ENCODE measurements at regions not wholly inside any gene's neighbourhood (a gene's known extent, or its start where the extent isn't known, plus 50 kb on each side); places are given as distances from the start of the nearest gene placed in this dataset.

DNA sequence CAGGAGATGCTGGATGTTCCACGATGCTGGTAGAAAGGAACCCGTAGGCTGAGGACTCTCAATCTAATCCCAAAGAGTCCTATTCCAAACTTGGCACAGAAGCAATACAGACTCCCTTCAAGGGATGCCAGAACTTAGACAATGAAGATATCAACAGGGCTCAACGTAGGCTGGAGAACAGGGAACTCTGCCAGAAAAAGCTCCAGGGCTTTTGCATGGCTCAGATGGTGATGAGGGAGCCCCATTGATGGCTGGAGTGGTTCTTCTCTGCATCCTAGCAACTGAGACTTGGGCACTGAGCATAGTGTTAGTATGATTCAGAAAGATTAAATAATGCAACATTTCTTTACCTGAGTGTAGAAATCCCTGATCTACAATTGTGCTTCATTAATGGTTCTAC, 117.2 kb upstream of the NCK2 start:
- intact Hi-C loops (cut with micrococcal nuclease): loop anchor here (5.0 kb wide), 1 partner anchor 115 kb away; the partner anchor contains the start of gene NCK2
- TF ChIP-seq CTCF (conservative IDR thresholded peaks at IDR 0.05; ENCODE audit: low read depth, low read length) (no peak), EZH2phosphoT487 (IDR thresholded peaks at IDR 0.05; ENCODE audit: borderline replicate concordance, low read length) (no peak), EZH2 (IDR thresholded peaks at IDR 0.05; ENCODE audit: low read length, unreplicated experiment) (no peak)
- Histone ChIP-seq H3K27ac (ENCODE audit: low read length) (no peak overlapping the region), H3K27me3 (ENCODE audit: low read length) (peaks cover 14% of the 10 kb centered on the region; the same call in 1 of the 2 replicates), H3K4me3 (ENCODE audit: low read length) (no peak overlapping the region), H2AFZ (ENCODE audit: low read length) (no peak overlapping the region), H3K36me3 (ENCODE audit: low read depth, low read length) (no peaks in the 10 kb centered on the region), H3K4me2 (ENCODE audit: low read length) (no peak overlapping the region), H3K79me2 (ENCODE audit: low read length) (no peaks in the 10 kb centered on the region), H3K9me3 (ENCODE audit: low read length) (no peaks in the 10 kb centered on the region), H3F3A (ENCODE audit: low read length, unreplicated experiment) (no peaks in the 10 kb centered on the region), H3K4me1 (ENCODE audit: insufficient read depth, low read length) (peaks cover 9% of the 10 kb centered on the region; the same call in 1 of the 2 replicates), H3K9me2 (replicated peaks; ENCODE audit: low read length) (no peaks in the 10 kb centered on the region), H4K20me1 (ENCODE audit: low read length) (no peaks in the 10 kb centered on the region), H3K9ac (ENCODE audit: low read length) (no peak overlapping the region)
- BruUV-seq (replicated peaks): no TSS peak
- no peak for DNase-seq
- POLR2A ChIA-PET (ENCODE audit: unreplicated experiment): no interaction called here
- CTCF ChIA-PET: no interaction called here
- no peak for ATAC-seq

DNA sequence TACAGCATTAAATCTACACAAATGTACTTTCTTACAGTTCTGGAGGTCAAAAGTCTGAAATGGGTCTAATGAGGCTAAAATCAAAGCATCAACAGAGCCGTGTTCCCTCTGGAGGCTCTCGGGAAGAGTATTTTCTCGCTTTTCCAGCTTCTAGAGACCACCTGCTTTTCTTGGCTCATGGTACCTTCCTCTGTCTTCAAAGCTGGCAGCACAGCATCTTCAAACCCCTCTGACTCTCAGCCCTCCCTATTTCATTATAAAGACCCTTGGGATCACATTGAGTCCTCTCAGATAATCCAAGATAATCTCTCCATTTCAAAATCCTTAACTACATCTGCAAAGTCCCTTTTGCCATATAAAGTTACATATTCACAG, 117.8 kb upstream of the NCK2 start:
- intact Hi-C loops (cut with micrococcal nuclease): loop anchor here (5.0 kb wide), 1 partner anchor 115 kb away; the partner anchor contains the start of gene NCK2
- POLR2A ChIA-PET (ENCODE audit: unreplicated experiment): no interaction called here
- H3K9me2 ChIP-seq (replicated peaks; ENCODE audit: low read length): no peaks in the 10 kb centered on the region
- no peaks in the 10 kb centered on the region for H3K36me3 ChIP-seq (ENCODE audit: low read depth, low read length)
- no peak overlapping the region for H3K9ac ChIP-seq (ENCODE audit: low read length)
- no TSS peak for BruUV-seq (replicated peaks)
- H2AFZ ChIP-seq (ENCODE audit: low read length): no peak overlapping the region
- DNase-seq (no peak), ATAC-seq (no peak)
- TF ChIP-seq EZH2 (IDR thresholded peaks at IDR 0.05; ENCODE audit: low read length, unreplicated experiment) (no peak), EZH2phosphoT487 (IDR thresholded peaks at IDR 0.05; ENCODE audit: borderline replicate concordance, low read length) (no peak), CTCF (conservative IDR thresholded peaks at IDR 0.05; ENCODE audit: low read depth, low read length) (no peak)
- no peak overlapping the region for H3K4me2 ChIP-seq (ENCODE audit: low read length)
- peaks cover 13% of the 10 kb centered on the region; the same call in 1 of the 2 replicates for H3K27me3 ChIP-seq (ENCODE audit: low read length)
- peaks cover 9% of the 10 kb centered on the region; the same call in 1 of the 2 replicates for H3K4me1 ChIP-seq (ENCODE audit: insufficient read depth, low read length)
- CTCF ChIA-PET: no interaction called here
- H3K9me3 ChIP-seq (ENCODE audit: low read length): no peaks in the 10 kb centered on the region
- no peak overlapping the region for H3K4me3 ChIP-seq (ENCODE audit: low read length)
- H3K27ac ChIP-seq (ENCODE audit: low read length): no peak overlapping the region
- no peaks in the 10 kb centered on the region for H3K79me2 ChIP-seq (ENCODE audit: low read length)
- no peaks in the 10 kb centered on the region for H3F3A ChIP-seq (ENCODE audit: low read length, unreplicated experiment)
- H4K20me1 ChIP-seq (ENCODE audit: low read length): no peaks in the 10 kb centered on the region

DNA sequence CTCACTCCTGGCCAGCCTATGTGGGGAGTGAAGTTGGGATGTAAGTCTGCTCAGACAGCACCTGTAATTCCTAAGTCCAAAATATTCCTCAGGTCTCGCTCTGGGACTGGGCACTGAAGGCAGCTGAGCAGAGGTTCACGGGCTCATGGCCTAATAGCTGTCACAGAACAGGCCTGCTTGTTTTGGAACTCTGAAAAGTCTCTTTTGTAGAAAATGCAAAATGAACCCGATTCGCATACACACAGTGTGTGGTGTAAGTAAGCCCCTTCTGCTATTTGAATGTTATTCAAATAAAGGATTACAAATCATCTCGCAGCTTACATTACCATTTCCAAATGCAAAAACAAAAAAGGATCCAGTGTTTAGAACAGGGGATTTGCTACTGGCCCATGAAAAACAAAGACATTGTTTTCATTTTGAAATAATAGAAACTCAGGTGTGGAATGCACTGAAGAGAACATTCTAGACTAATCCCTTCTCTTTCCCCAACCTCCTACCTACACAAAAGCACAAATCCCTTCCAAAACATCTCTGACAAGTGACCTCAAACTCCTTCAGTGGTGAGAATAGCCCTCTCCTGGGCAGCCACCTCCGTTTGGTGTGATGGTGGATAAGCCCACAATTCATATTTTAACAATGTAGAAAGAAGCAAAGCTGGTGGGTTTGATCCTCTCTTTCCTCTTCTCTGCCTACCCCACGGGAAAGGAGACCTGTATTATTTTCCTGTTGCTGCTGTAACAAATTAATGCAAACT, 118.3 kb upstream of the NCK2 start:
- Histone ChIP-seq H3K79me2 (ENCODE audit: low read length) (no peaks in the 10 kb centered on the region), H3K4me3 (ENCODE audit: low read length) (no peak overlapping the region), H4K20me1 (ENCODE audit: low read length) (no peaks in the 10 kb centered on the region), H3K27ac (ENCODE audit: low read length) (no peak overlapping the region), H3K4me2 (ENCODE audit: low read length) (no peak overlapping the region), H3F3A (ENCODE audit: low read length, unreplicated experiment) (no peaks in the 10 kb centered on the region), H3K9ac (ENCODE audit: low read length) (no peak overlapping the region), H3K4me1 (ENCODE audit: insufficient read depth, low read length) (peaks cover 9% of the 10 kb centered on the region; the same call in 1 of the 2 replicates), H3K36me3 (ENCODE audit: low read depth, low read length) (no peaks in the 10 kb centered on the region), H2AFZ (ENCODE audit: low read length) (no peak overlapping the region), H3K9me3 (ENCODE audit: low read length) (no peaks in the 10 kb centered on the region), H3K9me2 (replicated peaks; ENCODE audit: low read length) (no peaks in the 10 kb centered on the region), H3K27me3 (ENCODE audit: low read length) (peaks cover 7% of the 10 kb centered on the region; the same call in 1 of the 2 replicates)
- TF ChIP-seq EZH2phosphoT487 (IDR thresholded peaks at IDR 0.05; ENCODE audit: borderline replicate concordance, low read length): no peak
- no peak for TF ChIP-seq CTCF (conservative IDR thresholded peaks at IDR 0.05; ENCODE audit: low read depth, low read length)
- TF ChIP-seq EZH2 (IDR thresholded peaks at IDR 0.05; ENCODE audit: low read length, unreplicated experiment): no peak
- no peak for ATAC-seq
- CTCF ChIA-PET: no interaction called here
- no peak for DNase-seq
- no TSS peak for BruUV-seq (replicated peaks)
- POLR2A ChIA-PET (ENCODE audit: unreplicated experiment): no interaction called here
- intact Hi-C loops (cut with micrococcal nuclease): loop anchor here (5.0 kb wide), 1 partner anchor 116 kb away; the partner anchor contains the start of gene NCK2

All from PC-3 (cell line).